ENCODE measurements at regions not wholly inside any gene's neighbourhood (a gene's known extent, or its start where the extent isn't known, plus 50 kb on each side); places are given as distances from the start of the nearest gene placed in this dataset.

DNA sequence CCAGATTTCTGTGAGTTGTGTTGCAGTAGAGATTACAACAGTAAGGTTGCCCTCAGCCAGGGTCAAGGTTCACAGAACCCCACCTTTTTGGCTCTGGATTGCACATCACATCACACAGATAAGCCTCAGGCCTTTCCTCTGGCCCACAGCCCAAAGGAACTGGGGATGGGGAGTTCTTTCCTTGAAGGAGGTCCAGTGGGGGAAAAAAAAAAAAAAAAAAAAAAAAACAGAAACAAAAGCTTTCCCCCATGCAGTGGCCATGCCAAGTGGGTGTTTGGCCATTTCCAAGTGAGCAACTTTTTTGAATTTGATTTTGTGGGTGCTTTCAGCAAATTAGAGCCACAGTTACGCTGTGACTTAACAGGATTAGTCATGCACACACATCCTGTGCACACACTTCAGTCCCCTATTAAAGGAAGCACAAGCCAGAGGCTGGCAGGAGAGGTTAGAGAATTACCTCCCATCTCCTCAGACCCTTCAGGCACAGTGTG is 79.3 kb upstream of the NANOS1 start:
- TF ChIP-seq MAZ (IDR thresholded peaks at IDR 0.05; ENCODE audit: borderline replicate concordance, low read depth, low read length) (no peak), ZFP36 (IDR thresholded peaks at IDR 0.05; ENCODE audit: borderline replicate concordance, partially characterized antibody) (no peak), JUN (IDR thresholded peaks at IDR 0.05) (no peak), RCOR1 (IDR thresholded peaks at IDR 0.05; ENCODE audit: low read depth, low read length) (no peak), CEBPB (IDR thresholded peaks at IDR 0.05) (no peak), EP300 (IDR thresholded peaks at IDR 0.05) (no peak), CHD4 (IDR thresholded peaks at IDR 0.05; ENCODE audit: borderline replicate concordance) (no peak), RFX5 (IDR thresholded peaks at IDR 0.05) (no peak)
- TF ChIP-seq, protein P1, sequence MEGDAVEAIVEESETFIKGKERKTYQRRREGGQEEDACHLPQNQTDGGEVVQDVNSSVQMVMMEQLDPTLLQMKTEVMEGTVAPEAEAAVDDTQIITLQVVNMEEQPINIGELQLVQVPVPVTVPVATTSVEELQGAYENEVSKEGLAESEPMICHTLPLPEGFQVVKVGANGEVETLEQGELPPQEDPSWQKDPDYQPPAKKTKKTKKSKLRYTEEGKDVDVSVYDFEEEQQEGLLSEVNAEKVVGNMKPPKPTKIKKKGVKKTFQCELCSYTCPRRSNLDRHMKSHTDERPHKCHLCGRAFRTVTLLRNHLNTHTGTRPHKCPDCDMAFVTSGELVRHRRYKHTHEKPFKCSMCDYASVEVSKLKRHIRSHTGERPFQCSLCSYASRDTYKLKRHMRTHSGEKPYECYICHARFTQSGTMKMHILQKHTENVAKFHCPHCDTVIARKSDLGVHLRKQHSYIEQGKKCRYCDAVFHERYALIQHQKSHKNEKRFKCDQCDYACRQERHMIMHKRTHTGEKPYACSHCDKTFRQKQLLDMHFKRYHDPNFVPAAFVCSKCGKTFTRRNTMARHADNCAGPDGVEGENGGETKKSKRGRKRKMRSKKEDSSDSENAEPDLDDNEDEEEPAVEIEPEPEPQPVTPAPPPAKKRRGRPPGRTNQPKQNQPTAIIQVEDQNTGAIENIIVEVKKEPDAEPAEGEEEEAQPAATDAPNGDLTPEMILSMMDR (IDR thresholded peaks at IDR 0.05), result no peak
- TF ChIP-seq, protein P2, sequence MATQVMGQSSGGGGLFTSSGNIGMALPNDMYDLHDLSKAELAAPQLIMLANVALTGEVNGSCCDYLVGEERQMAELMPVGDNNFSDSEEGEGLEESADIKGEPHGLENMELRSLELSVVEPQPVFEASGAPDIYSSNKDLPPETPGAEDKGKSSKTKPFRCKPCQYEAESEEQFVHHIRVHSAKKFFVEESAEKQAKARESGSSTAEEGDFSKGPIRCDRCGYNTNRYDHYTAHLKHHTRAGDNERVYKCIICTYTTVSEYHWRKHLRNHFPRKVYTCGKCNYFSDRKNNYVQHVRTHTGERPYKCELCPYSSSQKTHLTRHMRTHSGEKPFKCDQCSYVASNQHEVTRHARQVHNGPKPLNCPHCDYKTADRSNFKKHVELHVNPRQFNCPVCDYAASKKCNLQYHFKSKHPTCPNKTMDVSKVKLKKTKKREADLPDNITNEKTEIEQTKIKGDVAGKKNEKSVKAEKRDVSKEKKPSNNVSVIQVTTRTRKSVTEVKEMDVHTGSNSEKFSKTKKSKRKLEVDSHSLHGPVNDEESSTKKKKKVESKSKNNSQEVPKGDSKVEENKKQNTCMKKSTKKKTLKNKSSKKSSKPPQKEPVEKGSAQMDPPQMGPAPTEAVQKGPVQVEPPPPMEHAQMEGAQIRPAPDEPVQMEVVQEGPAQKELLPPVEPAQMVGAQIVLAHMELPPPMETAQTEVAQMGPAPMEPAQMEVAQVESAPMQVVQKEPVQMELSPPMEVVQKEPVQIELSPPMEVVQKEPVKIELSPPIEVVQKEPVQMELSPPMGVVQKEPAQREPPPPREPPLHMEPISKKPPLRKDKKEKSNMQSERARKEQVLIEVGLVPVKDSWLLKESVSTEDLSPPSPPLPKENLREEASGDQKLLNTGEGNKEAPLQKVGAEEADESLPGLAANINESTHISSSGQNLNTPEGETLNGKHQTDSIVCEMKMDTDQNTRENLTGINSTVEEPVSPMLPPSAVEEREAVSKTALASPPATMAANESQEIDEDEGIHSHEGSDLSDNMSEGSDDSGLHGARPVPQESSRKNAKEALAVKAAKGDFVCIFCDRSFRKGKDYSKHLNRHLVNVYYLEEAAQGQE (IDR thresholded peaks at IDR 0.05), result no peak
- TF ChIP-seq, protein P3, sequence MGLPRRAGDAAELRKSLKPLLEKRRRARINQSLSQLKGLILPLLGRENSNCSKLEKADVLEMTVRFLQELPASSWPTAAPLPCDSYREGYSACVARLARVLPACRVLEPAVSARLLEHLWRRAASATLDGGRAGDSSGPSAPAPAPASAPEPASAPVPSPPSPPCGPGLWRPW (IDR thresholded peaks at IDR 0.05), result no peak
- TF ChIP-seq, protein P4, sequence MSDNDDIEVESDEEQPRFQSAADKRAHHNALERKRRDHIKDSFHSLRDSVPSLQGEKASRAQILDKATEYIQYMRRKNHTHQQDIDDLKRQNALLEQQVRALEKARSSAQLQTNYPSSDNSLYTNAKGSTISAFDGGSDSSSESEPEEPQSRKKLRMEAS (IDR thresholded peaks at IDR 0.05), result no peak
